ENCODE measurements at regions not wholly inside any gene's neighbourhood (a gene's known extent, or its start where the extent isn't known, plus 50 kb on each side); places are given as distances from the start of the nearest gene placed in this dataset.

GRCh38 chrX:82038793-82039192, 836.9 kb downstream of the SH3BGRL start:
- peaks cover 0 to 5% (median 0%) of the 10 kb centered on the region in 4 donors for H3K9me3 ChIP-seq (ENCODE audit: control insufficient read depth in 4 of 4, insufficient read depth in 3 of 4, low read length in 3 of 4)
- H3K4me3 ChIP-seq: no peak overlapping the region
- no peaks in the 10 kb centered on the region for H3K36me3 ChIP-seq (ENCODE audit: control insufficient read depth in 4 of 4, insufficient read depth in 4 of 4, low read length in 4 of 4)
- WGBS, 2 donors: 65 to 78% methylated on average over 3 of the region's 3 CpGs
- no peaks in the 10 kb centered on the region for H3K27me3 ChIP-seq (ENCODE audit: control insufficient read depth in 3 of 3, insufficient read depth in 3 of 3, low read length in 2 of 3)
- no peak overlapping the region for H3K9ac ChIP-seq (ENCODE audit: insufficient read depth in 1 of 2, low read length in 2 of 2)
- H3K27ac ChIP-seq (ENCODE audit: low read depth in 1 of 2, low read length in 1 of 2): no peak overlapping the region
- TF ChIP-seq, protein P1, sequence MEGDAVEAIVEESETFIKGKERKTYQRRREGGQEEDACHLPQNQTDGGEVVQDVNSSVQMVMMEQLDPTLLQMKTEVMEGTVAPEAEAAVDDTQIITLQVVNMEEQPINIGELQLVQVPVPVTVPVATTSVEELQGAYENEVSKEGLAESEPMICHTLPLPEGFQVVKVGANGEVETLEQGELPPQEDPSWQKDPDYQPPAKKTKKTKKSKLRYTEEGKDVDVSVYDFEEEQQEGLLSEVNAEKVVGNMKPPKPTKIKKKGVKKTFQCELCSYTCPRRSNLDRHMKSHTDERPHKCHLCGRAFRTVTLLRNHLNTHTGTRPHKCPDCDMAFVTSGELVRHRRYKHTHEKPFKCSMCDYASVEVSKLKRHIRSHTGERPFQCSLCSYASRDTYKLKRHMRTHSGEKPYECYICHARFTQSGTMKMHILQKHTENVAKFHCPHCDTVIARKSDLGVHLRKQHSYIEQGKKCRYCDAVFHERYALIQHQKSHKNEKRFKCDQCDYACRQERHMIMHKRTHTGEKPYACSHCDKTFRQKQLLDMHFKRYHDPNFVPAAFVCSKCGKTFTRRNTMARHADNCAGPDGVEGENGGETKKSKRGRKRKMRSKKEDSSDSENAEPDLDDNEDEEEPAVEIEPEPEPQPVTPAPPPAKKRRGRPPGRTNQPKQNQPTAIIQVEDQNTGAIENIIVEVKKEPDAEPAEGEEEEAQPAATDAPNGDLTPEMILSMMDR (IDR thresholded peaks at IDR 0.05; ENCODE audit: control extremely low read depth, extremely low read depth): no peak
- H3K4me1 ChIP-seq (ENCODE audit: control insufficient read depth in 5 of 5, insufficient read depth in 5 of 5, low read length in 5 of 5): no peaks in the 10 kb centered on the region
- DNase-seq: no peak
- no peak for ATAC-seq (ENCODE audit: insufficient read depth, low FRiP score)

GRCh38 chrX:82041034-82041433, 839.1 kb downstream of the SH3BGRL start:
- Histone ChIP-seq H3K4me3 (no peak overlapping the region), H3K9me3 (ENCODE audit: control insufficient read depth in 4 of 4, insufficient read depth in 3 of 4, low read length in 3 of 4) (peaks cover 0 to 8% (median 0%) of the 10 kb centered on the region in 4 donors), H3K4me1 (ENCODE audit: control insufficient read depth in 5 of 5, insufficient read depth in 5 of 5, low read length in 5 of 5) (no peaks in the 10 kb centered on the region), H3K9ac (ENCODE audit: insufficient read depth in 1 of 2, low read length in 2 of 2) (no peak overlapping the region), H3K27ac (ENCODE audit: low read depth in 1 of 2, low read length in 1 of 2) (no peak overlapping the region), H3K27me3 (ENCODE audit: control insufficient read depth in 3 of 3, insufficient read depth in 3 of 3, low read length in 2 of 3) (no peaks in the 10 kb centered on the region), H3K36me3 (ENCODE audit: control insufficient read depth in 4 of 4, insufficient read depth in 4 of 4, low read length in 4 of 4) (no peaks in the 10 kb centered on the region)
- WGBS, 2 donors: 68 to 88% methylated on average over 3 of the region's 3 CpGs
- TF ChIP-seq, protein P1 (IDR thresholded peaks at IDR 0.05; ENCODE audit: control extremely low read depth, extremely low read depth): no peak
- ATAC-seq (ENCODE audit: insufficient read depth, low FRiP score) (no peak), DNase-seq (no peak)

DNA sequence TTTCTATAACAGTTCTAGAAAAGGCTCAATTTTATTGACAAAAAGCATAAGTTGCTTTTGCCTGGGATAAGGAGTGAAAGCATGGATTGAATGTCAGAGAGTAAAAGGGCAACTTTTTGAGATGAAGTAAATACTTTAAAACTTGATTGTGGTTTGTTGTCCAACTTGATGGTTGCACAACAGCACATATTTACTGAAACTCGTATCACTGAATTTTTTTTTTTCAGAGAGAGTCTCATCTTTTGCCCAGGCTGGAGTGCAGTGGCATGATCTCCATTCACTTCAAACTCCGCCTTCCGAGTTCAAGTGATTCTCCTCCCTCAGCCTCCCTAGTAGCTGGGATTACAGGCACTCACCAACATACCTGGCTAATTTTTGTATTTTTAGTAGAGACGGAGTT, 856.8 kb downstream of the SH3BGRL start:
- 72 to 87% methylated on average over 4 of the region's 4 CpGs for WGBS, 2 donors
- H3K4me3 ChIP-seq: no peak overlapping the region
- no peak overlapping the region for H3K9ac ChIP-seq (ENCODE audit: insufficient read depth in 1 of 2, low read length in 2 of 2)
- no peaks in the 10 kb centered on the region for H3K4me1 ChIP-seq (ENCODE audit: control insufficient read depth in 5 of 5, insufficient read depth in 5 of 5, low read length in 5 of 5)
- peaks cover 0 to 4% (median 0%) of the 10 kb centered on the region in 4 donors for H3K9me3 ChIP-seq (ENCODE audit: control insufficient read depth in 4 of 4, insufficient read depth in 3 of 4, low read length in 3 of 4)
- no peak for ATAC-seq (ENCODE audit: insufficient read depth, low FRiP score)
- no peaks in the 10 kb centered on the region for H3K36me3 ChIP-seq (ENCODE audit: control insufficient read depth in 4 of 4, insufficient read depth in 4 of 4, low read length in 4 of 4)
- H3K27me3 ChIP-seq (ENCODE audit: control insufficient read depth in 3 of 3, insufficient read depth in 3 of 3, low read length in 2 of 3): no peaks in the 10 kb centered on the region
- no peak overlapping the region for H3K27ac ChIP-seq (ENCODE audit: low read depth in 1 of 2, low read length in 1 of 2)
- no peak for DNase-seq
- TF ChIP-seq, protein P1 (IDR thresholded peaks at IDR 0.05; ENCODE audit: control extremely low read depth, extremely low read depth): no peak

DNA sequence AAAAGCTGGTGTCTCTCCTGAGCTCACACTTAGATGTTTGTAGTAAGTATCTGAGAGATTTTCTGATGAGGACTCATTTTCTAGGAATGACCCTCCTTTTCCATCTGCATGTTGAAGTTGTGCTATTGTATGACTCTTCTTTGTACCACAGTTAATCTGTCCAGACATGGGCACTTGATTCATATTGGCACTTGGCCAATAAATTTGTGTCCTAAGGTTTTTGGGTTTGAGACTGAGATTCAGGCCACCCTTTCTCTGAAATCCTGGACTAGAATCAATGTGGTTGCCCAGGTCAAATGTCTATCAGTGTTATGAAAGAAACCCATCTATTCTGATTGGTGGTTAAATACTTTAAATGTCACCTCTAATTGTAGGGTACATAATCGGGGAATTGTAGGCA, 869.0 kb downstream of the SH3BGRL start:
- Histone ChIP-seq H3K4me1 (ENCODE audit: control insufficient read depth in 5 of 5, insufficient read depth in 5 of 5, low read length in 5 of 5) (no peaks in the 10 kb centered on the region), H3K27me3 (ENCODE audit: control insufficient read depth in 3 of 3, insufficient read depth in 3 of 3, low read length in 2 of 3) (no peaks in the 10 kb centered on the region), H3K9me3 (ENCODE audit: control insufficient read depth in 4 of 4, insufficient read depth in 3 of 4, low read length in 3 of 4) (no peaks in the 10 kb centered on the region), H3K9ac (ENCODE audit: insufficient read depth in 1 of 2, low read length in 2 of 2) (no peak overlapping the region), H3K27ac (ENCODE audit: low read depth in 1 of 2, low read length in 1 of 2) (no peak overlapping the region), H3K36me3 (ENCODE audit: control insufficient read depth in 4 of 4, insufficient read depth in 4 of 4, low read length in 4 of 4) (no peaks in the 10 kb centered on the region), H3K4me3 (no peak overlapping the region)
- TF ChIP-seq, protein P1 (IDR thresholded peaks at IDR 0.05; ENCODE audit: control extremely low read depth, extremely low read depth): no peak
- DNase-seq (no peak), ATAC-seq (ENCODE audit: insufficient read depth, low FRiP score) (no peak)
- WGBS, 2 donors: 78 to 95% methylated on average over 1 of the region's 1 CpG
